NCI-H524 (cell line): ENCODE measurements at regions not wholly inside any gene's neighbourhood (a gene's known extent, or its start where the extent isn't known, plus 50 kb on each side); places are given as distances from the start of the nearest gene placed in this dataset.

Source experiments
- DNase-seq, 2 experiments: peaks; one replicate each; lab custom pipeline; 2025; lab: John Stamatoyannopoulos, UW

GRCh38 chr18:34159691-34160185 is 65.0 kb downstream of the NOL4 start:
- peak; percentile 44 to 50 for DNase-seq

- DNase-seq: peak; percentile 86 to 90
These were observed 65.6 kb downstream of the NOL4 start for GRCh38 chr18:34158881-34159690.

DNA sequence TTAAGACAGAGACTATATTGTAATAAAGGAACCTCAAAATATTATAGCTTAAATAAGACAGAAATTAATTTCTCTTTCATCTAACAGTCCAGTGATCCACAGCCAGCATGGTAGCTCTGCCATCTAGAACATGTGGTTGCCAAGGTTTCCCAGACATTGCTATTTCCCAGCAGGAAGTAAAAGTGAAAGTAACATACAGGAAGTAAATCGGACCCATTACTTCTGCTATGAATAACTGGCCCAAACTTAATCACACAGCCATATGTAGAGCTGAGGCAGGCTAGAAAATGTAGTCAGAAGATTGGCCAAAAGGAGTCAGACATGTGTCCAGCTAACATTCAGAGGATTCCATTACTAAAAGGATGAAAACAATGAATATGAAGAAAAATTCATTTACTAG is 71.0 kb downstream of the NOL4 start:
- DNase-seq: no peak

DNA sequence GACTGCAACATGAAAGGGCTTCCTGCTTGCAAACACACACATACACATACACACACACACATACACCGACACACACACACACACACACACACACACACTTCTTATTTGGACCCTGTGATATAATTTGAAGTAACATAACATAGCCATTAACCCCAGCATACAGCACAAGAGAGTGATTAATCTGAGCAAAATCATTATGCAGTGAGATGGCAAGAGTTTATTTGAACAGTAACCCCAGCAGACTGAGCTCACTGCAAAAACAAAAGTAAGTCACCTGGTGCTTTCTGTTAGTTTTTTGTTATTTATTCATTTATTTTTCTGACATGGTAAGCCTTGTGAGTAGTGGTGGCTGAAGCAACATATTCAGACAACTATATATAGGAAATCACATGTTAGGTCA is 93.7 kb downstream of the NOL4 start:
- no peak for DNase-seq

DNA sequence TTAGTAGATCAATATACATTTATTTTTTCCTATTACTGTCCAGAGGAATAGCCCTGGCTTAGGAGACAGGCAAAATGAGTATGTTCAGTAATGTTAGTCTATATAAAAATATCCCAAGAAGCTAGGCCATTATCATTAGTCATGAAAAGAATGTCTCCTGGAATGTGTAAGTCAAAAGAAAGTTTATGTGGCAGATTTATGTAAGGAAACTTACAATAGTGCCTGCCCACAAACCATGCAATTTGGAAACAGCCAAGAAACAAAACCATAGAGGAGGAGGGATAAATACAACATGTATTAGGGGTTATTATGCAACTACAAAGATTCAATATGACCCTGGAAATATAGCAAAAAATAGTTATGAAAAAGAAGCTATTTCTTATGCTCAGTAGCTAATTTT is 96.3 kb downstream of the NOL4 start:
- DNase-seq: no peak

DNA sequence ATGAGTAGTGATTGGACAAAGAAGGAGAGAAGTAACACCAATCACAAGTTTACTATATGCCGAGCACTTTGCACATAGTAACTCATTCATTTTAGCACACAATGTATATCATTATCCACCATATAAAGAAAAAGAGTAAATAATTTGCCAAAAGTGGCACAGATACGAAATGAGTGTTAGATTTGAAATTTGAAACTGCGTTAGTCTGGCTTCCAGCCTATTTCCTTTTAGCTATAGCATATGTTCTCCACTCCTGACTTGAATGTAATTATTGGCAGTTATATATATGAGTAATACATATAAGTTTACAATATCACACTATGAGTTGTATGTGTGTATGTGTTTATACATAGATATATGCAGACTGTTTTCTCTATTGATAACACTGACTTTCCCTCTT is 98.6 kb downstream of the NOL4 start:
- DNase-seq: no peak

DNA sequence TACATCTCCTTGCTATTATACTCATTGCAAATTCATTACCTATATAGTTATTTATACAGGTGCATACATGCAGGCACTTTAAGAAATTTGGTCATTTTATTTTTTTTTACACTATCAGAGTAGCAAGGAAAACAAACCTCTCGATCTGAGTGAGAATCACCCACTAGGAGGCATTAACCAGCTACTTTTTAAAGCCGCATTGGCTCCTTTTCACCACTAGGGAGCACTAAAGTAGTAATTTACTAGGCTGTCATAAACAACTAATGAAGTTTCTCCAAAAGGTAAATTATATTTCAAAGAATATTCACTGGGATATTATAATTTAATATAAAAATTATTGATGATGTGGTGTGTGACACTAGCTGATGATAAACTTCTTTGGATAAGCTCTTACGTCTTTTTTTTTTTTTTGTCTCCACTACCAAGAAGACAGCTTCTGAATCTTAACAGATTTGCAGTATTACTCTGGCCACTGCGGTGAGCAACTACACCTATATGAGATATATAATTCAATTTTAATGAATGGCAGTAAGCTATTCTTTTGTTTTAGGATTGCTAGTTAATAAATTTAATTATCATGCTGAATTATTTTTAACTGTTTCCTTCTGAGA is 101.9 kb downstream of the NOL4 start:
- peak; percentile 26 to 62 for DNase-seq

GRCh38 chr18:34121200-34121721 is 103.5 kb downstream of the NOL4 start:
- DNase-seq: no peak

- no peak for DNase-seq
These were observed 104.4 kb downstream of the NOL4 start for GRCh38 chr18:34120294-34120693.

DNA sequence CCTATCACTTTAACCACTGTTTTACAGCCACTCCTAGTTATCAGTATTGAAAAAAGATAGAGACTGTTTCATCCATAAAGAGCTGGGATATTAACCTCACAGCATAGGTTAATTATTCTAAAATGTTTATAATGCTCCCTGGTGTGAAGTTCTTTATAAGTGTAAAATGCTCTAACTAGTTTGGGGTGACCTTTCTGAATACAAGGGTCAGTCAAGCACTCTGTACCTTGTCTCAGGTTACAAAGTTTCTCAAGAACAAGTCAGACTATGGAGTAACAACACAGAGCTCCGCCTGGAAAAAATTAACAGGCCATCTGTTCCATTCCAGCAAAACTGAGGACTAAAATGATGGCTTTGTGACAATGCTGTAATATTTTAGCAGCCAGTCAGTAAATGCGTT is 107.4 kb downstream of the NOL4 start:
- peak; percentile 75 to 88 for DNase-seq

DNA sequence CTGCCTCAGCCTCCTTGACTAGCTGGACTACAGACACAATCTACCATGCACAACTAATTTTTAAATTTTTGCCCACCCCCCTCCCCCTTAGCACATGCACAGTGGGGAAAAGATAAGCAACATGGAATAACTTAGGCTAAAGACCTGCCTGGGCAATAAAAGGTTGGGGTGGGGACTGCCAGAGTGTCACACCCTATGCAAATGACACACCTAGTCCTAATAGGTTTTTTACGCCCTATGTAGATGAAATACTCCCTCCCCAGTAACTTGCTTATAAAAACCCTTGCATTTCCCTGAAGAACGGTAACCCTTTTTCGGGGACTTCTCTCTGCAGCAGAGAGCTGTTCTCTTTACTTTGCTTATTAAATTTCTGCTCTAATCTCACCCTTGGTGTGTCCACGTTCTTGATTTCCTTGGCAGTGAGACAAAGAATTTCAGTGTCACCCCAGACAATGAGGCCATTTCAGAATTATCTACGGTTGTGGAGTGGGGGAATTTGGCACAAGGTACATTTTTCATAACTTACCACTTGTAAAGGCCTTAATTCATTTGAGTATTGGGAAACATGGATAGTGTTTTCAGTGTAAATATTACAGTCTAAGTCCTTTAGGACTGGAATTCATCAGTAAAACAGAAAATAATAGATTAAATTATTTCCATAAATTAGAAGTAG is 109.2 kb downstream of the NOL4 start:
- DNase-seq: no peak

- no peak for DNase-seq
These were observed 109.7 kb downstream of the NOL4 start for GRCh38 chr18:34114996-34115395.

DNA sequence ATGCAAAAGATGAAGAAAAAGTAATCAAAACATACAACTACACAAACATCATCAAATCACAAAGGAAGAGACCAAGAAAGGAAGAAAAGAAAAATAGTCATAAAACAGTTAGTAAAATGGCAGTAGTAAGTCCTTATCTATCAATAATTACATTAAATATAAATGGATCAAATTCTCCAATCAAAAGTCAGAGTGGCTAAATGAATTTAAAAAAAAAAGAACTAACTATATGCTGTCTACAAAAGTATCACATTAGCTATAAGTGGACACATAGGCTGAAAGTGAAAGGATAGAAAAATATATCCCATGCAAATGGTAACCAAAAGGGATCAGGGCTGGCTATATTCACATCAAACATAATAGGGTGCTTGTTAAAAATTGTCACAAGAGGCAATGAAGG is 116.5 kb downstream of the NOL4 start:
- no peak for DNase-seq

DNA sequence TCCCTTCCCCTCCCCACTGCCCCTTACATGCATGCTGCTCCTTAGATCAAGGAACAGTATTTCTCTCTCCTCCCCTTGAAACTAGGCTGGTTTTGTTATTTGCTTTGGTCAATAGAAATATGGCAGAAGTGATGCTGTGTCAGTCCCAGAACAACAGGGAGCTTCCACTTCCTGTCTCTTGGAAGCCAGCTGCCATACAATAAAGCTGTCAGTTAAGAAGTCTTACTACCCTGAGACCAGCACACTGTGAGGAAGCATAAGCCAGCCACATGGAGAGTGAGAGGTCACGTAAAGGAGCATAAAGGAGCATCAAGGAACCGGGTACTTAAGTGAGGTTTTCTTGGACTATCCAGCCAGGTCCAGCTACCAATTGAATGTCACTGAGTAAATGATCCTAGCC is 126.6 kb downstream of the NOL4 start:
- peak in 1 of 2 experiments; percentile 4 for DNase-seq

DNA sequence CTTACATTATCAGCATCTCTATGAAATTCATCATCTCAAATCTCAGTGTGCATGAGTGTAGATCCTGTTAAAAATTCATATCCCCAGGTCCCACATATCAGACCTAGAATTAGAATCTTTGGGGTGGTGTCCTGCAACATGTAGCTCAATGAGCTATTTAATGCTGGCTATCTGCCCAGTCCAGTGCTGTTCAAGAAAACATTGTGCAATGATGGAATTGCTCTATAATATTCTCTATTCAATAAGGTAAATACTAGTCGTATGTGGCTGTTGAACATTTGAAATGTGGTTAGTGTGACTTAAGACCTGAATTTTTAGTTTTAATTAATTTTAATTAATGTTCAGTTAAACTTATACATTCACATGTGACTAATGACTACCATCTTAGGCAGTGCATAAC is 127.4 kb downstream of the NOL4 start:
- DNase-seq: no peak

DNA sequence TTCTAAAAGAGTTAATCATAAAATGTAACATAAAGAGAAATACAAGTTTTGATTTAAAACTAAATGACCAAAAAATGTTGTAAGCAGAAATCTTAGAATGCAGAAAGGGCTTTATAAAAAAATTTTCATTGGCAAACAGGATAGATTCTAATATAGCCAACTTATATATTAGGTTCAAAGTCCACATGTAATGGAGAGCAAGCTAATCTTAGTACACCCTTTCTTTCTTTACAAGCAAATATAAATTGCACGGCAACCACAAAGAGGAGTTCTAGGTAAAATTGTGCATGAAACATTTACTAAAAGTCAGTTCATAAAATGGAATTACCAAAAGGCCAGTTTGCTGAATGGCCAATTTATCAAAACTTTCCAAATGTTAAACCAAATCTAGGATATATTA is 130.6 kb downstream of the NOL4 start:
- no peak for DNase-seq

- no peak for DNase-seq
These were observed 131.9 kb downstream of the NOL4 start for GRCh38 chr18:34092796-34093195.

GRCh38 chr18:34086370-34086769 is 138.3 kb downstream of the NOL4 start:
- no peak for DNase-seq

- DNase-seq: peak in 1 of 2 experiments; percentile 2
These were observed 139.5 kb downstream of the NOL4 start for GRCh38 chr18:34085140-34085739.

GRCh38 chr18:34084635-34085034 is 140.1 kb downstream of the NOL4 start:
- no peak for DNase-seq

GRCh38 chr18:34083910-34084535 is 140.7 kb downstream of the NOL4 start:
- DNase-seq: no peak

GRCh38 chr18:34077599-34077998 is 147.1 kb downstream of the NOL4 start:
- no peak for DNase-seq
